GM15510 (cell line): ENCODE measurements at regions not wholly inside any gene's neighbourhood (a gene's known extent, or its start where the extent isn't known, plus 50 kb on each side); places are given as distances from the start of the nearest gene placed in this dataset.

Experiments
- POLR2A ChIP-seq: IDR thresholded peaks from 3 replicates; pipeline ENCODE4 v1.6.1; 2011; ENCODE audit warnings: borderline replicate concordance; ENCODE audit not compliant: insufficient read length; ENCODE audit errors: extremely low read depth

- no peak for TF ChIP-seq POLR2A
These were observed 51.3 kb downstream of the GADD45G start for GRCh38 chr9:89655990-89656657.

- no peak for TF ChIP-seq POLR2A
These were observed 52.5 kb downstream of the GADD45G start for GRCh38 chr9:89657295-89657694.

DNA sequence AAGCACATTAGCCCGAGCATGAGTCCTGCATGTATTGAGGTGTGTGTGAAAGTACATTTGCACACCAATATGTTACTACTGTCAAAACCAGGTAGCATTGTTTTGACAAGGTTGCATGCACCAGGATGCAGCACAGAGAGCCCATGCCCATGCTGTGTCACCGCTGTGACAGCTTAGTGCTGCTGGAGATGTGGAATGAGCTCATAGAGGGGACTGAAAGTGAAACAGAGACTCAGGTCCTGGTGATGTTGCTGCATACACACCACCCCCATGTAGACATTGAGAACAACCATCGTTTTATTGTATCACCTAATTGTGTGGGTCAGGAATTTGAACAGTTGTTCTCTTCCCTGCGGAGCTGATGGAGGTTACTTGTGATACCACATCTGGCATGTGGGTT, 53.0 kb downstream of the GADD45G start:
- no peak for TF ChIP-seq POLR2A

GRCh38 chr9:89658401-89658800, 53.6 kb downstream of the GADD45G start:
- no peak for TF ChIP-seq POLR2A

DNA sequence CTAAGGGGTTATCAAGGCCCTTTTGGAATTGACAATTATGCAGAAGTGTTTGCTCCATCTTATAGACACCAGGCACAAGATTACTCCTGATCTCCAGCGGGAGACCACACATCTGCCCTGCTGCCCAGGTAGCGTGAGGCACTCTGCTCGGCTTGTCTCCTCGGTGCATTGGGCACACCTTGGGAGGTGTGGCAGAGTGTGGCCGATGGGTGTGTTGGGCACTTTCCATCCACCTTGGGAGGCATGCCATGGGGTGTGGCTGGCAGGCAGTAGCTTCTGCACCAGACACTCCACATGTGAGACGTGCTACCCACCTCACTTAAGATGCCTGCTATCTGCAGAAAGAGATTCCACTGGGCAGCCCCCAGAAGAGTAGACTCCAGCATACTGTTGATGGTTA, 54.1 kb downstream of the GADD45G start:
- TF ChIP-seq POLR2A = no peak

GRCh38 chr9:89659473-89659872, 54.7 kb downstream of the GADD45G start:
- TF ChIP-seq POLR2A = no peak

GRCh38 chr9:89659891-89660685, 55.3 kb downstream of the GADD45G start:
- TF ChIP-seq POLR2A = no peak

- TF ChIP-seq POLR2A = no peak
These were observed 56.7 kb downstream of the GADD45G start for GRCh38 chr9:89661391-89661949.

DNA sequence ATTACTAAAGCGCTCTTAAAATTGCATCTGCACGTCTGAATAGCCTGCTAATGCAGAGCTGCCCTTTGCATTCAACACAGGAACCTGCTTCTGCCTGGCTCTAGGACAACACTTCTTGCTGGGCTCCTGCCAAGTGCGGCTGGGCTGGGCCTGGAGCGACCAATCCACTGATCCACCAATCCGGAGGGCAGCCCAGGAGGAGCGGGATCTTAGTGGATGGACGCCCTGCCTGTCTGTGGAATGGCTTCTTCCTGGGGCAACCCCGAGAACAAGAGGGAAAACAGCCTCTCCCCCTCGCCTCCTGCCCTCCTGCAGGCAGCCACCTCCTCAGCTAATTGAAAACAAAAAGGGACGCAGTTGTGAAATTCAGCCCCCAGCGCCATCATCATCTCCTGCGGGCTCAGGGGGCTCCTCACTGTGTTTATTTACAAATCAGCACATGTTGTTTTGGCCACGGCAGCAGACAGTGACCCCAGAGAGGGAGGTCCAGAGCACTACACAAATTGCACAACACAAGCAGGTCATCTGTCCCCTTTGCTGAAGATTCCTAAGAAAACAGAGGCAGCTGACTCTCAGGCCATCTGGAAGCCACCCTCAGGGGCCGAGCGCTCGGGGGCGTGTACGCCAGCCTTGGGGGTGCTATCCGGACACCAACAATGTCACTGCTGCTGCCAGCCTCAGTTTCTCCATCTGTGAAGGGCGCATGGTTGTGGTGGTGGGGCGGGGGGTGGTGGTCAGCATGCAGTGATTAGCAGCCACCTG, 57.3 kb downstream of the GADD45G start:
- no peak for TF ChIP-seq POLR2A

DNA sequence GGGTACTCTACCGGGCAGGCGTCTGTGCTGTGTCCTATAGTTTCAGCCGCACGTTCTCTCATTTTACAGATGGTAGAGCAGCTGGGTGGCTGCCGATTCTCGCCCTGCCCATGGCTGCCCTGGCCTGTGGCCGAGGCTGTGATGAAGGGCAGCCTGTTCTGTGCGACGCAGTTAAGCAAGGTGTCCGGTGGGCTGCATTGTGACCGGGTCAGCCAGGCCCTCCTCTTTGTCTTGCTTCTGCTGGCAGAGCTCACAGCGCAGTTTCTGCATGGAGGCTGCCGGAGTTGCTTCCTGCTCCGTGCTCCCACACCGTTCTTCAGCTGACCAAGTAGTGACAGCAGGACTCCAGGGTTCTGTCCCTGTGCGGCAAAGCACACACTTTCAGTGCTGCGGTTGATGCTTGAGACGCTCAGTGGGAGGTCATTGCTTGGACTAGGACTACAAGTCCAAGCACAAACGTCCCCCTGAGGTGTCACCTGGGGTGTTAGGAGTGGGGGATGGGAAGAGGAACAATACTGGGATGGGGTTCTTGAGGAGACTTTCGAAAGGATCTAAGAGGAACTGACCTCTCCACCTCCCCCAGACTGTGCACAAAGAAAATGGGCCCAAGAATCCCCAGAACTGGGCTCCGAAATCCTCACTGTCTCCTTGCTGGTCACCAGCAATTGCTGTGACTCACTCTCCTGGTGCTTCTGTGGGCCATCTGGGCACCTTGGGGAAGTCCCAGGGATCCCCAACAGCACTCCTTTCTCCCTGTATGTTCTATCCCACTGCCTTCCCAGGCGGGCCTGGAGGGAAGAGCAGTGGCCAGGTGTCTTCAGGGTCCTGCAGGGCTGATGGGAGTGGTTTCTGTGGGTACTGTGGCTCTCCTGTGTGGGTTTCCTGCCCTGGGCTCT, 58.2 kb downstream of the GADD45G start:
- no peak for TF ChIP-seq POLR2A

DNA sequence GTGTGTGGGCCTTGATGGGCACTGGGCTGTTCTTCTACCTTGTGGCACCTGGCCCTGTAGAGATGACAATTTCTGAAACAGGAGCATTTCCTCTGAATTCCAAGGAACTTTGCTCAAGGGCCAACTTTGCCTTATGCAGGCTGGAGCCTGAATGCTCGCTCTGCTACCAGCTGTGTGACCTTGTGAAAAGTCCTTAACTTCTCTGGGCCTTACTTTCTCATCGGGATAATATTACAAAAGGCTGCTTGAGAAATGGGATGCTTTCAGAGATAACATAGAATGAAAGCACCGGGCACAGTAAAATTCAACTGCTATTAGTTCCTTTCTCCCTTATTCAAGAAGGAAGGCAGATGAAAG, 58.8 kb downstream of the GADD45G start:
- no peak for TF ChIP-seq POLR2A

GRCh38 chr9:89664010-89664409, 59.2 kb downstream of the GADD45G start:
- TF ChIP-seq POLR2A = no peak

- TF ChIP-seq POLR2A = no peak
These were observed 60.1 kb downstream of the GADD45G start for GRCh38 chr9:89664896-89665329.

GRCh38 chr9:89666364-89666763, 61.6 kb downstream of the GADD45G start:
- TF ChIP-seq POLR2A = no peak
